MCF 10A (cell line): ENCODE measurements at regions not wholly inside any gene's neighbourhood (a gene's known extent, or its start where the extent isn't known, plus 50 kb on each side); places are given as distances from the start of the nearest gene placed in this dataset.
"Not testable (repeated sequence)": the region's sequence is repeated elsewhere in the genome, so short reads cannot be mapped to it uniquely, and the experiment has no call there.

Experiments used
- BruUV-seq: library from RNA; stranded (reverse); fragments of 400-500 nt; replicated peaks from 2 replicates; lab custom pipeline; 2021; lab: Mats Ljungman, UMichigan
- CTCF ChIA-PET: fragments of 300-600 bp; sonication (Branson Sonifier 250); formaldehyde crosslinking; extraction: SDS; loops from one replicate; lab custom pipeline; 2021; ENCODE audit warnings: antibody characterized with exemption, inconsistent platforms; lab: Yijun Ruan, JAX
- POLR2A ChIA-PET: fragments of 300-600, 350-650 bp; sonication (Branson Sonifier 250); formaldehyde crosslinking; extraction: SDS; loops from one replicate; lab custom pipeline; 2020; ENCODE audit warnings: antibody characterized with exemption, inconsistent platforms; lab: Yijun Ruan, JAX
- DNase-seq: peaks from one replicate; pipeline ENCODE4 v3.0.0-alpha.2; 2018; ENCODE audit not compliant: unreplicated experiment
- H3K27ac Mint-ChIP-seq: one replicate; pipeline ENCODE4 v1.8.0; 2022; ENCODE audit warnings: mild to moderate bottlenecking, low read depth, mixed read lengths; ENCODE audit not compliant: unreplicated experiment
- H3K27me3 Mint-ChIP-seq: one replicate; pipeline ENCODE4 v1.8.0; 2022; ENCODE audit warnings: mixed read lengths; ENCODE audit not compliant: insufficient read depth, unreplicated experiment
- H3K36me3 Mint-ChIP-seq: one replicate; pipeline ENCODE4 v1.8.0; 2022; ENCODE audit warnings: mild to moderate bottlenecking, moderate library complexity, mixed read lengths; ENCODE audit not compliant: insufficient read depth, unreplicated experiment
- H3K4me1 Mint-ChIP-seq: one replicate; pipeline ENCODE4 v1.8.0; 2022; ENCODE audit warnings: mixed read lengths; ENCODE audit not compliant: insufficient read depth, unreplicated experiment
- H3K4me3 Mint-ChIP-seq: one replicate; pipeline ENCODE4 v1.8.0; 2022; ENCODE audit warnings: mild to moderate bottlenecking, moderate library complexity, mixed read lengths; ENCODE audit not compliant: unreplicated experiment
- H3K9me3 Mint-ChIP-seq: one replicate; pipeline ENCODE4 v1.8.0; 2022; ENCODE audit warnings: mixed read lengths; ENCODE audit not compliant: unreplicated experiment
- CTCF ChIP-seq: fragments of 200-600 bp; IDR thresholded peaks from one replicate; pipeline ENCODE4 v1.8.0; 2022; ENCODE audit warnings: antibody characterized with exemption, mild to moderate bottlenecking; ENCODE audit not compliant: unreplicated experiment
- intact Hi-C: fragments of 100-400 bp; cut with micrococcal nuclease; formaldehyde crosslinking; loops from 2 replicates; pipeline ENCODE4 v1.14.1; 2022

- DNase-seq: no peak
- no TSS peak for BruUV-seq
- H3K36me3 Mint-ChIP-seq: no peaks in the 10 kb centered on the region
- POLR2A ChIA-PET: interaction anchor here (0.6 to 1.0 kb wide), 2 partner anchors 12 to 714 kb away, joined by 3 read pairs; no protein-coding TSS in a partner anchor
- no peak overlapping the region for H3K4me3 Mint-ChIP-seq
- no peak overlapping the region for H3K27ac Mint-ChIP-seq
- H3K4me1 Mint-ChIP-seq: peaks cover 6% of the 10 kb centered on the region
- H3K27me3 Mint-ChIP-seq: no peaks in the 10 kb centered on the region
- CTCF ChIA-PET: interaction anchor here (0.5 to 0.6 kb wide), 3 partner anchors 10 to 586 kb away, joined by 3 read pairs; no protein-coding TSS in a partner anchor
- intact Hi-C loops: no loop called here
- no peaks in the 10 kb centered on the region for H3K9me3 Mint-ChIP-seq
- no peak for TF ChIP-seq CTCF
Measured at GRCh38 chr16:73107371-73107770, 59.4 kb upstream of the ZFHX3 start.

GRCh38 chr16:73106329-73107034 lies 58.6 kb upstream of the ZFHX3 start:
- CTCF ChIA-PET: interaction anchor here (0.5 kb wide), 1 partner anchor 564 kb away, joined by 3 read pairs; no protein-coding TSS in a partner anchor
- no peaks in the 10 kb centered on the region for H3K36me3 Mint-ChIP-seq
- H3K27ac Mint-ChIP-seq: no peak overlapping the region

GRCh38 chr16:73101568-73101967 lies 53.6 kb upstream of the ZFHX3 start:
- intact Hi-C loops: no loop called here
- H3K27me3 Mint-ChIP-seq: no peaks in the 10 kb centered on the region

More at GRCh38 chr16:73106329-73107034, 58.6 kb upstream of the ZFHX3 start:
- intact Hi-C loops: no loop called here
- no TSS peak for BruUV-seq
- Mint-ChIP-seq H3K27me3 (no peaks in the 10 kb centered on the region), H3K4me3 (no peak overlapping the region), H3K4me1 (no peaks in the 10 kb centered on the region), H3K9me3 (no peaks in the 10 kb centered on the region)
- DNase-seq: no peak
- POLR2A ChIA-PET: interaction anchor here (0.9 to 1.0 kb wide), 2 partner anchors 11 to 31 kb away, joined by 3 to 4 read pairs; no protein-coding TSS in a partner anchor
- TF ChIP-seq CTCF: no peak

GRCh38 chr16:73099601-73100000 lies 51.7 kb upstream of the ZFHX3 start:
- H3K36me3 Mint-ChIP-seq, H3K9me3 Mint-ChIP-seq, intact Hi-C loops, H3K27me3 Mint-ChIP-seq, H3K4me1 Mint-ChIP-seq, DNase-seq, BruUV-seq, POLR2A ChIA-PET, H3K4me3 Mint-ChIP-seq, H3K27ac Mint-ChIP-seq: not testable (repeated sequence)
- CTCF ChIA-PET: interaction anchor here (0.6 kb wide), 1 partner anchor 77 kb away, joined by 4 read pairs; no protein-coding TSS in a partner anchor

More at GRCh38 chr16:73101568-73101967, 53.6 kb upstream of the ZFHX3 start:
- ChIA-PET CTCF (interaction anchor here (0.7 kb wide), 1 partner anchor 262 kb away, joined by 4 read pairs; no protein-coding TSS in a partner anchor), POLR2A (interaction anchor here (0.6 kb wide), 1 partner anchor 1458 kb away, joined by 3 read pairs; no protein-coding TSS in a partner anchor)
- DNase-seq: no peak
- Mint-ChIP-seq H3K36me3 (peaks cover 5% of the 10 kb centered on the region), H3K9me3 (no peaks in the 10 kb centered on the region), H3K4me3 (no peak overlapping the region), H3K4me1 (no peaks in the 10 kb centered on the region), H3K27ac (no peak overlapping the region)
- no peak for TF ChIP-seq CTCF
- no TSS peak for BruUV-seq
